ENCODE measurements at regions not wholly inside any gene's neighbourhood (a gene's known extent, or its start where the extent isn't known, plus 50 kb on each side); places are given as distances from the start of the nearest gene placed in this dataset.

- no peak overlapping the region for H3K27ac ChIP-seq (replicated peaks)
- no peak for DNase-seq (ENCODE audit: low read depth in 1 of 2, low spot score in 1 of 2)
- no peaks in the 10 kb centered on the region for H3K27me3 ChIP-seq (ENCODE audit: insufficient read depth, poor library complexity, severe bottlenecking)
- H3K4me3 ChIP-seq (replicated peaks; ENCODE audit: insufficient read depth, low read length): no peak overlapping the region
- TF ChIP-seq CTCF (IDR thresholded peaks at IDR 0.05; ENCODE audit: insufficient read depth, low read length): no peak
- TF ChIP-seq SPI1 (IDR thresholded peaks at IDR 0.05; ENCODE audit: borderline replicate concordance, low read depth): no peak
- TF ChIP-seq GABPA (IDR thresholded peaks at IDR 0.05; ENCODE audit: low read depth): no peak
- TF ChIP-seq POLR2AphosphoS5 (IDR thresholded peaks at IDR 0.05; ENCODE audit: low read depth): no peak
- no peak for TF ChIP-seq REST (IDR thresholded peaks at IDR 0.05; ENCODE audit: insufficient replicate concordance, low read depth)
Measured at GRCh38 chr2:166610913-166611305, 116.9 kb upstream of the SCN7A start.

GRCh38 chr2:166610180-166610912 lies 116.3 kb upstream of the SCN7A start:
- H3K27ac ChIP-seq (replicated peaks): no peak overlapping the region
- DNase-seq (ENCODE audit: low read depth in 1 of 2, low spot score in 1 of 2): no peak

GRCh38 chr2:166609183-166609959 lies 115.3 kb upstream of the SCN7A start:
- H3K27ac ChIP-seq (replicated peaks): no peak overlapping the region
- no peak for DNase-seq (ENCODE audit: low read depth in 1 of 2, low spot score in 1 of 2)
- TF ChIP-seq CTCF (IDR thresholded peaks at IDR 0.05; ENCODE audit: insufficient read depth, low read length): no peak
- no peak for TF ChIP-seq REST (IDR thresholded peaks at IDR 0.05; ENCODE audit: insufficient replicate concordance, low read depth)
- no peak for TF ChIP-seq POLR2AphosphoS5 (IDR thresholded peaks at IDR 0.05; ENCODE audit: low read depth)
- TF ChIP-seq GABPA (IDR thresholded peaks at IDR 0.05; ENCODE audit: low read depth): no peak
- TF ChIP-seq SPI1 (IDR thresholded peaks at IDR 0.05; ENCODE audit: borderline replicate concordance, low read depth): no peak

More at GRCh38 chr2:166610180-166610912, 116.3 kb upstream of the SCN7A start:
- no peaks in the 10 kb centered on the region for H3K27me3 ChIP-seq (ENCODE audit: insufficient read depth, poor library complexity, severe bottlenecking)
- TF ChIP-seq POLR2AphosphoS5 (IDR thresholded peaks at IDR 0.05; ENCODE audit: low read depth): no peak
- no peak overlapping the region for H3K4me3 ChIP-seq (replicated peaks; ENCODE audit: insufficient read depth, low read length)

GRCh38 chr2:166607880-166608279 lies 113.8 kb upstream of the SCN7A start:
- Histone ChIP-seq H3K4me3 (replicated peaks; ENCODE audit: insufficient read depth, low read length) (no peak overlapping the region), H3K27ac (replicated peaks) (no peak overlapping the region), H3K27me3 (ENCODE audit: insufficient read depth, poor library complexity, severe bottlenecking) (no peaks in the 10 kb centered on the region)
- TF ChIP-seq POLR2AphosphoS5 (IDR thresholded peaks at IDR 0.05; ENCODE audit: low read depth): no peak
- TF ChIP-seq GABPA (IDR thresholded peaks at IDR 0.05; ENCODE audit: low read depth): no peak
- TF ChIP-seq CTCF (IDR thresholded peaks at IDR 0.05; ENCODE audit: insufficient read depth, low read length): no peak
- no peak for TF ChIP-seq SPI1 (IDR thresholded peaks at IDR 0.05; ENCODE audit: borderline replicate concordance, low read depth)
- no peak for TF ChIP-seq REST (IDR thresholded peaks at IDR 0.05; ENCODE audit: insufficient replicate concordance, low read depth)
- no peak for DNase-seq (ENCODE audit: low read depth in 1 of 2, low spot score in 1 of 2)

More at GRCh38 chr2:166609183-166609959, 115.3 kb upstream of the SCN7A start:
- Histone ChIP-seq H3K4me3 (replicated peaks; ENCODE audit: insufficient read depth, low read length) (no peak overlapping the region), H3K27me3 (ENCODE audit: insufficient read depth, poor library complexity, severe bottlenecking) (no peaks in the 10 kb centered on the region)

Data from HL-60 (cell line).